ENCODE measurements at regions not wholly inside any gene's neighbourhood (a gene's known extent, or its start where the extent isn't known, plus 50 kb on each side); places are given as distances from the start of the nearest gene placed in this dataset.
"Not testable (repeated sequence)": the region's sequence is repeated elsewhere in the genome, so short reads cannot be mapped to it uniquely, and the experiment has no call there.

DNA sequence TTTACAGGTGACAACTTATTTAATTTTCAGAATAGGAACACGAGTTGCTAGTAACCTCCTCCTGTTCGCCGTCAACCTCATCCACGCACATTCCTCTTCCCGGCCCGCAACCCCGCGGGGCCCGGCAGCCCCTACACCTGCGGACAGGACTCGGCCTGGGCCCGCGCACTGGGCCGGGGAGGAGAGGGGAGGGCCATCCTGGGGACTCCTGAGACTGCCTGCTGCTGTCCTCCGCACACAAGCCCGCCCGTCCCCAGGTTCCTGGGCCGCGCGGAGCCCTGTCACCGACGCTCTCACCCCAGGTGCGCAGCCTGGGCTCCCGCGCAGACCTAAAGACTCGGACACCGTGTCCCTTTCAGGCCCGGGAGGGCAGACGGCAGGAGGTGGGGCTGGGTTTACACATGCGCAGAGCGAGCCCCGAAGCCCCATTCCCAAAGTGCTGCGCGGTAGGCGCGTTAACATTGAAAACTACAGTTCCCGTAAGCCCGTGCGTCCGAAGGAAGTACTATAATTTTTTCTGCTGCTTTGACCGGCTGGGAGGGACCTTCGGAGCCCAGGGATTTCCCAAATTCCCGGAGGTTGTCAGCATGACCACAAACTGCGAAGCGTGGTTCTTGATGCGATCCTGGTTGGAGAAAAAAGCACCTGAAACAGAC lies 108.8 kb downstream of the SPATA31A1 start:
- TF ChIP-seq, protein P1, sequence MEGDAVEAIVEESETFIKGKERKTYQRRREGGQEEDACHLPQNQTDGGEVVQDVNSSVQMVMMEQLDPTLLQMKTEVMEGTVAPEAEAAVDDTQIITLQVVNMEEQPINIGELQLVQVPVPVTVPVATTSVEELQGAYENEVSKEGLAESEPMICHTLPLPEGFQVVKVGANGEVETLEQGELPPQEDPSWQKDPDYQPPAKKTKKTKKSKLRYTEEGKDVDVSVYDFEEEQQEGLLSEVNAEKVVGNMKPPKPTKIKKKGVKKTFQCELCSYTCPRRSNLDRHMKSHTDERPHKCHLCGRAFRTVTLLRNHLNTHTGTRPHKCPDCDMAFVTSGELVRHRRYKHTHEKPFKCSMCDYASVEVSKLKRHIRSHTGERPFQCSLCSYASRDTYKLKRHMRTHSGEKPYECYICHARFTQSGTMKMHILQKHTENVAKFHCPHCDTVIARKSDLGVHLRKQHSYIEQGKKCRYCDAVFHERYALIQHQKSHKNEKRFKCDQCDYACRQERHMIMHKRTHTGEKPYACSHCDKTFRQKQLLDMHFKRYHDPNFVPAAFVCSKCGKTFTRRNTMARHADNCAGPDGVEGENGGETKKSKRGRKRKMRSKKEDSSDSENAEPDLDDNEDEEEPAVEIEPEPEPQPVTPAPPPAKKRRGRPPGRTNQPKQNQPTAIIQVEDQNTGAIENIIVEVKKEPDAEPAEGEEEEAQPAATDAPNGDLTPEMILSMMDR (IDR thresholded peaks at IDR 0.05; ENCODE audit: low read depth, low read length, missing input control): not testable (repeated sequence)
- peak in 1 of 2 donors; percentile 19 for TF ChIP-seq RAD21 (IDR thresholded peaks at IDR 0.05)
- TF ChIP-seq EGR1 (IDR thresholded peaks at IDR 0.05; ENCODE audit: low read depth in 2 of 2); FOXA1 (IDR thresholded peaks at IDR 0.05); TAF1 (conservative IDR thresholded peaks at IDR 0.05); JUND (IDR thresholded peaks at IDR 0.05); NR2F2 (IDR thresholded peaks at IDR 0.05): not testable (repeated sequence)
- TF ChIP-seq, protein P2, sequence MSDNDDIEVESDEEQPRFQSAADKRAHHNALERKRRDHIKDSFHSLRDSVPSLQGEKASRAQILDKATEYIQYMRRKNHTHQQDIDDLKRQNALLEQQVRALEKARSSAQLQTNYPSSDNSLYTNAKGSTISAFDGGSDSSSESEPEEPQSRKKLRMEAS (IDR thresholded peaks at IDR 0.05): peak; percentile 41
- TF ChIP-seq GABPA (IDR thresholded peaks at IDR 0.05 in 1 of 2, conservative IDR thresholded peaks at IDR 0.05 in 1 of 2): peak in 1 of 2 donors; percentile 73
- TF ChIP-seq YY1 (IDR thresholded peaks at IDR 0.05): peak; percentile 44
- TF ChIP-seq, protein P3, sequence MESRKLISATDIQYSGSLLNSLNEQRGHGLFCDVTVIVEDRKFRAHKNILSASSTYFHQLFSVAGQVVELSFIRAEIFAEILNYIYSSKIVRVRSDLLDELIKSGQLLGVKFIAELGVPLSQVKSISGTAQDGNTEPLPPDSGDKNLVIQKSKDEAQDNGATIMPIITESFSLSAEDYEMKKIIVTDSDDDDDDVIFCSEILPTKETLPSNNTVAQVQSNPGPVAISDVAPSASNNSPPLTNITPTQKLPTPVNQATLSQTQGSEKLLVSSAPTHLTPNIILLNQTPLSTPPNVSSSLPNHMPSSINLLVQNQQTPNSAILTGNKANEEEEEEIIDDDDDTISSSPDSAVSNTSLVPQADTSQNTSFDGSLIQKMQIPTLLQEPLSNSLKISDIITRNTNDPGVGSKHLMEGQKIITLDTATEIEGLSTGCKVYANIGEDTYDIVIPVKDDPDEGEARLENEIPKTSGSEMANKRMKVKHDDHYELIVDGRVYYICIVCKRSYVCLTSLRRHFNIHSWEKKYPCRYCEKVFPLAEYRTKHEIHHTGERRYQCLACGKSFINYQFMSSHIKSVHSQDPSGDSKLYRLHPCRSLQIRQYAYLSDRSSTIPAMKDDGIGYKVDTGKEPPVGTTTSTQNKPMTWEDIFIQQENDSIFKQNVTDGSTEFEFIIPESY (IDR thresholded peaks at IDR 0.05): peak; percentile 49
- TF ChIP-seq, protein P4, sequence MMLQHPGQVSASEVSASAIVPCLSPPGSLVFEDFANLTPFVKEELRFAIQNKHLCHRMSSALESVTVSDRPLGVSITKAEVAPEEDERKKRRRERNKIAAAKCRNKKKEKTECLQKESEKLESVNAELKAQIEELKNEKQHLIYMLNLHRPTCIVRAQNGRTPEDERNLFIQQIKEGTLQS (IDR thresholded peaks at IDR 0.05): not testable (repeated sequence)
- TF ChIP-seq RXRA (IDR thresholded peaks at IDR 0.05): peak in 1 of 2 donors; percentile 16

All from liver (tissue), 3 donors.